H1 (cell line): ENCODE measurements at regions not wholly inside any gene's neighbourhood (a gene's known extent, or its start where the extent isn't known, plus 50 kb on each side); places are given as distances from the start of the nearest gene placed in this dataset.

Source experiments
- CTCF ChIA-PET: fragments of 300-600 bp; sonication (Branson Sonifier 250); formaldehyde crosslinking; loops from one replicate; lab custom pipeline; 2021; ENCODE audit not compliant: partially characterized antibody; lab: Charles Lee
- POLR2A ChIA-PET: fragments of 300-600 bp; sonication (Branson Sonifier 250); formaldehyde crosslinking; loops from one replicate; lab custom pipeline; 2021; ENCODE audit warnings: inconsistent platforms; ENCODE audit not compliant: partially characterized antibody; lab: Charles Lee
- DNase-seq, 2 experiments: peaks; one replicate each; pipeline versions ENCODE4 v3.0.0 to v3.0.0-alpha.2; 2010 to 2022; ENCODE audit warnings: low spot score in 2 of 2, low read depth in 1 of 2, mixed read lengths in 1 of 2
- FAIRE-seq: peaks from 2 replicates; lab custom pipeline; 2011; peaks lifted over from hg19 to GRCh38; lab: Jason Lieb, UNC
- H2AFZ ChIP-seq: 2 replicates; pipeline ENCODE4 v1.8.1; 2012; ENCODE audit warnings: low read length, inconsistent platforms
- H2AK5ac ChIP-seq: 2 replicates; pipeline ENCODE4 v1.6.1; 2013; ENCODE audit warnings: low read depth, low read length
- H2BK120ac ChIP-seq: replicated peaks from 2 replicates; pipeline ENCODE3; 2013; ENCODE audit warnings: low read depth, low read length, inconsistent platforms
- H2BK12ac ChIP-seq: 2 replicates; pipeline ENCODE4 v1.6.1; 2013; ENCODE audit warnings: low read depth, low read length
- H2BK15ac ChIP-seq: 2 replicates; pipeline ENCODE4 v1.6.1; 2013; ENCODE audit warnings: low read length
- H2BK20ac ChIP-seq: 2 replicates; pipeline ENCODE4 v1.6.1; 2013; ENCODE audit warnings: low read length
- H2BK5ac ChIP-seq: 2 replicates; pipeline ENCODE4 v1.6.1; 2013; ENCODE audit warnings: low read depth, low read length
- H3K14ac ChIP-seq: 2 replicates; pipeline ENCODE4 v1.6.1; 2013; ENCODE audit warnings: inconsistent platforms; ENCODE audit not compliant: insufficient read length
- H3K18ac ChIP-seq: 2 replicates; pipeline ENCODE4 v1.6.1; 2013; ENCODE audit warnings: low read length; ENCODE audit errors: extremely low read depth
- H3K23ac ChIP-seq: 2 replicates; pipeline ENCODE4 v1.6.1; 2013; ENCODE audit warnings: inconsistent platforms; ENCODE audit not compliant: insufficient read length
- H3K23me2 ChIP-seq: 2 replicates; pipeline ENCODE4 v1.6.1; 2013; ENCODE audit warnings: low read depth, low read length
- H3K27ac ChIP-seq: 2 replicates; pipeline ENCODE4 v1.6.1; 2011; ENCODE audit warnings: low read depth, low read length, inconsistent platforms
- H3K27me3 ChIP-seq, 4 experiments: replicated peaks in 1 of 4; 1 replicate in 1 of 4; 2 replicates in 3 of 4; pipeline versions ENCODE4 v1.6.1 to v1.8.1; 2011 to 2013; ENCODE audit warnings: low read length in 3 of 4, mild to moderate bottlenecking in 3 of 4, inconsistent platforms in 2 of 4, mixed read lengths in 2 of 4, moderate library complexity in 1 of 4; ENCODE audit not compliant: control insufficient read depth in 3 of 4, insufficient read depth in 3 of 4; ENCODE audit errors: extremely low read depth in 1 of 4
- H3K36me3 ChIP-seq, 4 experiments: 2 replicates each; pipeline versions ENCODE4 v1.6.1 to v1.8.1; 2011 to 2013; ENCODE audit warnings: mild to moderate bottlenecking in 4 of 4, low read length in 3 of 4, moderate library complexity in 2 of 4, control low read depth in 1 of 4, inconsistent platforms in 1 of 4; ENCODE audit not compliant: insufficient read depth in 4 of 4, control insufficient read depth in 2 of 4
- H3K4ac ChIP-seq: replicated peaks from 2 replicates; pipeline ENCODE3; 2013; ENCODE audit warnings: low read length, low read depth, mixed read lengths, inconsistent platforms; ENCODE audit not compliant: insufficient read length
- H3K4me1 ChIP-seq, 4 experiments: replicated peaks in 1 of 4; 1 replicate in 1 of 4; 2 replicates in 3 of 4; pipeline versions ENCODE4 v1.6.1 to v1.8.1; 2011 to 2013; ENCODE audit warnings: low read length in 3 of 4, inconsistent platforms in 2 of 4, mixed read lengths in 1 of 4; ENCODE audit not compliant: insufficient read depth in 4 of 4, control insufficient read depth in 3 of 4
- H3K4me2 ChIP-seq, 2 experiments: 2 replicates each; pipeline versions ENCODE4 v1.6.1 to v1.8.1; 2011 to 2013; ENCODE audit warnings: low read depth in 2 of 2, low read length in 2 of 2, control low read depth in 1 of 2, inconsistent platforms in 1 of 2, mild to moderate bottlenecking in 1 of 2; ENCODE audit not compliant: insufficient read depth in 1 of 2
- H3K4me3 ChIP-seq, 4 experiments: fragments of 200-600, 300-600 bp in 1 of 4; sonication (generic), shearing (Covaris generic), sonication (Bioruptor Twin) in 1 of 4; 2 replicates each; pipeline versions ENCODE4 v1.5.1 to v1.8.1; 2011 to 2016; ENCODE audit warnings: low read length in 4 of 4, low read depth in 3 of 4, control low read depth in 2 of 4, inconsistent platforms in 2 of 4, mild to moderate bottlenecking in 2 of 4, mixed read lengths in 1 of 4, moderate library complexity in 1 of 4; ENCODE audit not compliant: insufficient read depth in 2 of 4; ENCODE audit errors: extremely low read depth in 1 of 4
- H3K56ac ChIP-seq: replicated peaks from 2 replicates; pipeline ENCODE3; 2013; ENCODE audit warnings: low read depth, mild to moderate bottlenecking, mixed read lengths, low read length, inconsistent platforms; ENCODE audit not compliant: insufficient read length
- H3K79me1 ChIP-seq: 2 replicates; pipeline ENCODE4 v1.6.1; 2013; ENCODE audit warnings: low read depth, low read length, control low read depth
- H3K79me2 ChIP-seq, 2 experiments: 2 replicates each; pipeline versions ENCODE4 v1.6.1 to v1.8.1; 2012 to 2013; ENCODE audit warnings: low read length in 2 of 2, mild to moderate bottlenecking in 2 of 2, inconsistent platforms in 1 of 2; ENCODE audit not compliant: insufficient read depth in 2 of 2, control insufficient read depth in 1 of 2
- H3K9ac ChIP-seq, 4 experiments: replicated peaks in 1 of 4; 1 replicate in 1 of 4; 2 replicates in 3 of 4; pipeline versions ENCODE4 v1.6.1 to v1.8.1; 2011 to 2013; ENCODE audit warnings: low read depth in 3 of 4, low read length in 3 of 4, control low read depth in 2 of 4, mild to moderate bottlenecking in 2 of 4, moderate library complexity in 2 of 4, inconsistent platforms in 1 of 4; ENCODE audit errors: extremely low read depth in 1 of 4
- H3K9me3 ChIP-seq, 2 experiments: 2 replicates each; pipeline versions ENCODE4 v1.6.1 to v1.8.1; 2012 to 2013; ENCODE audit warnings: mild to moderate bottlenecking in 2 of 2, moderate library complexity in 2 of 2, control low read depth in 1 of 2, inconsistent platforms in 1 of 2, low read depth in 1 of 2, low read length in 1 of 2, mixed read lengths in 1 of 2; ENCODE audit not compliant: insufficient read depth in 2 of 2
- H4K20me1 ChIP-seq, 2 experiments: replicated peaks in 1 of 2; 2 replicates each; pipeline versions ENCODE3 to v1.8.1; 2011 to 2013; ENCODE audit warnings: inconsistent platforms in 2 of 2, low read length in 2 of 2, mild to moderate bottlenecking in 1 of 2; ENCODE audit not compliant: insufficient read depth in 2 of 2, control insufficient read depth in 1 of 2
- H4K5ac ChIP-seq: 2 replicates; pipeline ENCODE4 v1.6.1; 2013; ENCODE audit warnings: low read length, low read depth, mixed read lengths, inconsistent platforms; ENCODE audit not compliant: insufficient read length
- H4K8ac ChIP-seq: 2 replicates; pipeline ENCODE4 v1.8.0; 2013; ENCODE audit warnings: mild to moderate bottlenecking, moderate library complexity, low read length, inconsistent platforms; ENCODE audit not compliant: insufficient read depth; ENCODE audit errors: extremely low read depth
- H4K91ac ChIP-seq: replicated peaks from 2 replicates; pipeline ENCODE3; 2013; ENCODE audit warnings: low read length, mixed read lengths, inconsistent platforms; ENCODE audit not compliant: insufficient read length
- RFX5 ChIP-seq: IDR thresholded peaks from 2 replicates; pipeline ENCODE4 v1.6.1; 2011; ENCODE audit warnings: low read depth, low read length, improper control_type of control experiment, borderline replicate concordance

- H3K27me3 ChIP-seq, result no peaks in the 10 kb centered on the region
- no peak overlapping the region for H4K5ac ChIP-seq
- H2BK15ac ChIP-seq, result no peak overlapping the region
- ChIA-PET POLR2A (no interaction called here), CTCF (interaction anchor here (0.5 to 1.4 kb wide), 2 partner anchors 12 to 942 kb away, joined by 3 read pairs; no protein-coding TSS in a partner anchor)
- H3K4me3 ChIP-seq, result no peak overlapping the region
- no peaks in the 10 kb centered on the region for H3K79me1 ChIP-seq
- no peak overlapping the region for H3K9ac ChIP-seq
- H2AK5ac ChIP-seq, result no peak overlapping the region
- H3K23ac ChIP-seq, result no peak overlapping the region
- TF ChIP-seq RFX5, result no peak
- FAIRE-seq (no peak), DNase-seq (no peak)
- H3K36me3 ChIP-seq, result no peaks in the 10 kb centered on the region
- no peak overlapping the region for H4K91ac ChIP-seq
- H3K27ac ChIP-seq, result no peak overlapping the region
- H2BK20ac ChIP-seq, result no peak overlapping the region
- no peak overlapping the region for H3K14ac ChIP-seq
- H3K9me3 ChIP-seq, result no peaks in the 10 kb centered on the region
- H2AFZ ChIP-seq, result no peak overlapping the region
- H4K20me1 ChIP-seq, result no peaks in the 10 kb centered on the region
- H3K4ac ChIP-seq, result no peak overlapping the region
- no peaks in the 10 kb centered on the region for H3K79me2 ChIP-seq
- no peak overlapping the region for H3K4me2 ChIP-seq
- H3K23me2 ChIP-seq, result no peaks in the 10 kb centered on the region
- H2BK120ac ChIP-seq, result no peak overlapping the region
- H3K18ac ChIP-seq, result no peak overlapping the region
- no peak overlapping the region for H3K56ac ChIP-seq
- H3K4me1 ChIP-seq, result no peaks in the 10 kb centered on the region
- H2BK5ac ChIP-seq, result no peak overlapping the region
- H4K8ac ChIP-seq, result no peak overlapping the region
- no peak overlapping the region for H2BK12ac ChIP-seq
These were observed 447.2 kb upstream of the DPH6 start for GRCh38 chr15:35993196-35993595.
